Fibroblast of upper back skin (primary cell): ENCODE measurements at regions not wholly inside any gene's neighbourhood (a gene's known extent, or its start where the extent isn't known, plus 50 kb on each side); places are given as distances from the start of the nearest gene placed in this dataset.

Source experiments
- DNase-seq: peaks from one replicate; pipeline ENCODE4 v3.0.0-alpha.2; 2013

- DNase-seq: no peak
Observed at GRCh38 chr18:64979791-64980190, 771.0 kb upstream of the CDH7 start.

GRCh38 chr18:64974391-64975125 lies 776.3 kb upstream of the CDH7 start:
- no peak for DNase-seq

- DNase-seq: peak; percentile 48
Observed at GRCh38 chr18:64972545-64972944, 778.3 kb upstream of the CDH7 start.

GRCh38 chr18:64966667-64967066 lies 784.1 kb upstream of the CDH7 start:
- DNase-seq: peak; percentile 34

GRCh38 chr18:64956465-64956864 lies 794.3 kb upstream of the CDH7 start:
- no peak for DNase-seq

- no peak for DNase-seq
Observed at GRCh38 chr18:64949885-64950284, 800.9 kb upstream of the CDH7 start.

- DNase-seq: no peak
Observed at GRCh38 chr18:64936671-64937070, 787.8 kb upstream of the LINC00305 start.

GRCh38 chr18:64929036-64929435 lies 780.1 kb upstream of the LINC00305 start:
- peak; percentile 92 for DNase-seq

- no peak for DNase-seq
Observed at GRCh38 chr18:64919971-64920570, 771.2 kb upstream of the LINC00305 start.

- DNase-seq: no peak
Observed at GRCh38 chr18:64918851-64919250, 770.0 kb upstream of the LINC00305 start.

GRCh38 chr18:64893349-64893748 lies 744.5 kb upstream of the LINC00305 start:
- no peak for DNase-seq

GRCh38 chr18:64888956-64889355 lies 740.1 kb upstream of the LINC00305 start:
- DNase-seq: no peak

- no peak for DNase-seq
Observed at GRCh38 chr18:64886995-64887394, 738.1 kb upstream of the LINC00305 start.

GRCh38 chr18:64882896-64883295 lies 734.0 kb upstream of the LINC00305 start:
- no peak for DNase-seq

GRCh38 chr18:64876833-64877232 lies 727.9 kb upstream of the LINC00305 start:
- no peak for DNase-seq

GRCh38 chr18:64872710-64873458 lies 724.0 kb upstream of the LINC00305 start:
- no peak for DNase-seq

- DNase-seq: no peak
Observed at GRCh38 chr18:64854112-64854511, 705.2 kb upstream of the LINC00305 start.

GRCh38 chr18:64852281-64852680 lies 703.4 kb upstream of the LINC00305 start:
- DNase-seq: no peak

GRCh38 chr18:64851726-64852125 lies 702.8 kb upstream of the LINC00305 start:
- DNase-seq: no peak

- no peak for DNase-seq
Observed at GRCh38 chr18:64850791-64851190, 701.9 kb upstream of the LINC00305 start.

- DNase-seq: no peak
Observed at GRCh38 chr18:64840911-64841701, 692.2 kb upstream of the LINC00305 start.

GRCh38 chr18:64810354-64810753 lies 661.5 kb upstream of the LINC00305 start:
- no peak for DNase-seq

GRCh38 chr18:64809801-64810200 lies 660.9 kb upstream of the LINC00305 start:
- DNase-seq: no peak
